H1 (cell line): ENCODE measurements at regions not wholly inside any gene's neighbourhood (a gene's known extent, or its start where the extent isn't known, plus 50 kb on each side); places are given as distances from the start of the nearest gene placed in this dataset.

Experiments
- CTCF ChIA-PET: fragments of 300-600 bp; sonication (Branson Sonifier 250); formaldehyde crosslinking; loops from one replicate; lab custom pipeline; 2021; ENCODE audit not compliant: partially characterized antibody; lab: Charles Lee
- POLR2A ChIA-PET: fragments of 300-600 bp; sonication (Branson Sonifier 250); formaldehyde crosslinking; loops from one replicate; lab custom pipeline; 2021; ENCODE audit warnings: inconsistent platforms; ENCODE audit not compliant: partially characterized antibody; lab: Charles Lee
- DNase-seq, 2 experiments: peaks; one replicate each; pipeline versions ENCODE4 v3.0.0 to v3.0.0-alpha.2; 2010 to 2022; ENCODE audit warnings: low spot score in 2 of 2, low read depth in 1 of 2, mixed read lengths in 1 of 2
- FAIRE-seq: peaks from 2 replicates; lab custom pipeline; 2011; peaks lifted over from hg19 to GRCh38; lab: Jason Lieb, UNC
- H2AFZ ChIP-seq: 2 replicates; pipeline ENCODE4 v1.8.1; 2012; ENCODE audit warnings: low read length, inconsistent platforms
- H2AK5ac ChIP-seq: 2 replicates; pipeline ENCODE4 v1.6.1; 2013; ENCODE audit warnings: low read depth, low read length
- H2BK120ac ChIP-seq: replicated peaks from 2 replicates; pipeline ENCODE3; 2013; ENCODE audit warnings: low read depth, low read length, inconsistent platforms
- H2BK12ac ChIP-seq: 2 replicates; pipeline ENCODE4 v1.6.1; 2013; ENCODE audit warnings: low read depth, low read length
- H2BK15ac ChIP-seq: 2 replicates; pipeline ENCODE4 v1.6.1; 2013; ENCODE audit warnings: low read length
- H2BK20ac ChIP-seq: 2 replicates; pipeline ENCODE4 v1.6.1; 2013; ENCODE audit warnings: low read length
- H2BK5ac ChIP-seq: 2 replicates; pipeline ENCODE4 v1.6.1; 2013; ENCODE audit warnings: low read depth, low read length
- H3K14ac ChIP-seq: 2 replicates; pipeline ENCODE4 v1.6.1; 2013; ENCODE audit warnings: inconsistent platforms; ENCODE audit not compliant: insufficient read length
- H3K18ac ChIP-seq: 2 replicates; pipeline ENCODE4 v1.6.1; 2013; ENCODE audit warnings: low read length; ENCODE audit errors: extremely low read depth
- H3K23ac ChIP-seq: 2 replicates; pipeline ENCODE4 v1.6.1; 2013; ENCODE audit warnings: inconsistent platforms; ENCODE audit not compliant: insufficient read length
- H3K23me2 ChIP-seq: 2 replicates; pipeline ENCODE4 v1.6.1; 2013; ENCODE audit warnings: low read depth, low read length
- H3K27ac ChIP-seq: 2 replicates; pipeline ENCODE4 v1.6.1; 2011; ENCODE audit warnings: low read depth, low read length, inconsistent platforms
- H3K27me3 ChIP-seq, 4 experiments: replicated peaks in 1 of 4; 1 replicate in 1 of 4; 2 replicates in 3 of 4; pipeline versions ENCODE4 v1.6.1 to v1.8.1; 2011 to 2013; ENCODE audit warnings: low read length in 3 of 4, mild to moderate bottlenecking in 3 of 4, inconsistent platforms in 2 of 4, mixed read lengths in 2 of 4, moderate library complexity in 1 of 4; ENCODE audit not compliant: control insufficient read depth in 3 of 4, insufficient read depth in 3 of 4; ENCODE audit errors: extremely low read depth in 1 of 4
- H3K36me3 ChIP-seq, 4 experiments: 2 replicates each; pipeline versions ENCODE4 v1.6.1 to v1.8.1; 2011 to 2013; ENCODE audit warnings: mild to moderate bottlenecking in 4 of 4, low read length in 3 of 4, moderate library complexity in 2 of 4, control low read depth in 1 of 4, inconsistent platforms in 1 of 4; ENCODE audit not compliant: insufficient read depth in 4 of 4, control insufficient read depth in 2 of 4
- H3K4ac ChIP-seq: replicated peaks from 2 replicates; pipeline ENCODE3; 2013; ENCODE audit warnings: low read length, low read depth, mixed read lengths, inconsistent platforms; ENCODE audit not compliant: insufficient read length
- H3K4me1 ChIP-seq, 4 experiments: replicated peaks in 1 of 4; 1 replicate in 1 of 4; 2 replicates in 3 of 4; pipeline versions ENCODE4 v1.6.1 to v1.8.1; 2011 to 2013; ENCODE audit warnings: low read length in 3 of 4, inconsistent platforms in 2 of 4, mixed read lengths in 1 of 4; ENCODE audit not compliant: insufficient read depth in 4 of 4, control insufficient read depth in 3 of 4
- H3K4me2 ChIP-seq, 2 experiments: 2 replicates each; pipeline versions ENCODE4 v1.6.1 to v1.8.1; 2011 to 2013; ENCODE audit warnings: low read depth in 2 of 2, low read length in 2 of 2, control low read depth in 1 of 2, inconsistent platforms in 1 of 2, mild to moderate bottlenecking in 1 of 2; ENCODE audit not compliant: insufficient read depth in 1 of 2
- H3K4me3 ChIP-seq, 4 experiments: fragments of 200-600, 300-600 bp in 1 of 4; sonication (generic), shearing (Covaris generic), sonication (Bioruptor Twin) in 1 of 4; 2 replicates each; pipeline versions ENCODE4 v1.5.1 to v1.8.1; 2011 to 2016; ENCODE audit warnings: low read length in 4 of 4, low read depth in 3 of 4, control low read depth in 2 of 4, inconsistent platforms in 2 of 4, mild to moderate bottlenecking in 2 of 4, mixed read lengths in 1 of 4, moderate library complexity in 1 of 4; ENCODE audit not compliant: insufficient read depth in 2 of 4; ENCODE audit errors: extremely low read depth in 1 of 4
- H3K56ac ChIP-seq: replicated peaks from 2 replicates; pipeline ENCODE3; 2013; ENCODE audit warnings: low read depth, mild to moderate bottlenecking, mixed read lengths, low read length, inconsistent platforms; ENCODE audit not compliant: insufficient read length
- H3K79me1 ChIP-seq: 2 replicates; pipeline ENCODE4 v1.6.1; 2013; ENCODE audit warnings: low read depth, low read length, control low read depth
- H3K79me2 ChIP-seq, 2 experiments: 2 replicates each; pipeline versions ENCODE4 v1.6.1 to v1.8.1; 2012 to 2013; ENCODE audit warnings: low read length in 2 of 2, mild to moderate bottlenecking in 2 of 2, inconsistent platforms in 1 of 2; ENCODE audit not compliant: insufficient read depth in 2 of 2, control insufficient read depth in 1 of 2
- H3K9ac ChIP-seq, 4 experiments: replicated peaks in 1 of 4; 1 replicate in 1 of 4; 2 replicates in 3 of 4; pipeline versions ENCODE4 v1.6.1 to v1.8.1; 2011 to 2013; ENCODE audit warnings: low read depth in 3 of 4, low read length in 3 of 4, control low read depth in 2 of 4, mild to moderate bottlenecking in 2 of 4, moderate library complexity in 2 of 4, inconsistent platforms in 1 of 4; ENCODE audit errors: extremely low read depth in 1 of 4
- H3K9me3 ChIP-seq, 2 experiments: 2 replicates each; pipeline versions ENCODE4 v1.6.1 to v1.8.1; 2012 to 2013; ENCODE audit warnings: mild to moderate bottlenecking in 2 of 2, moderate library complexity in 2 of 2, control low read depth in 1 of 2, inconsistent platforms in 1 of 2, low read depth in 1 of 2, low read length in 1 of 2, mixed read lengths in 1 of 2; ENCODE audit not compliant: insufficient read depth in 2 of 2
- H4K20me1 ChIP-seq, 2 experiments: replicated peaks in 1 of 2; 2 replicates each; pipeline versions ENCODE3 to v1.8.1; 2011 to 2013; ENCODE audit warnings: inconsistent platforms in 2 of 2, low read length in 2 of 2, mild to moderate bottlenecking in 1 of 2; ENCODE audit not compliant: insufficient read depth in 2 of 2, control insufficient read depth in 1 of 2
- H4K5ac ChIP-seq: 2 replicates; pipeline ENCODE4 v1.6.1; 2013; ENCODE audit warnings: low read length, low read depth, mixed read lengths, inconsistent platforms; ENCODE audit not compliant: insufficient read length
- H4K8ac ChIP-seq: 2 replicates; pipeline ENCODE4 v1.8.0; 2013; ENCODE audit warnings: mild to moderate bottlenecking, moderate library complexity, low read length, inconsistent platforms; ENCODE audit not compliant: insufficient read depth; ENCODE audit errors: extremely low read depth
- H4K91ac ChIP-seq: replicated peaks from 2 replicates; pipeline ENCODE3; 2013; ENCODE audit warnings: low read length, mixed read lengths, inconsistent platforms; ENCODE audit not compliant: insufficient read length
- CEBPB ChIP-seq: IDR thresholded peaks from 2 replicates; pipeline ENCODE4 v1.6.1; 2012; ENCODE audit warnings: low read depth, low read length
- E2F6 ChIP-seq: IDR thresholded peaks from 2 replicates; pipeline ENCODE4 v1.6.1; 2012; ENCODE audit warnings: inconsistent platforms
- GTF2F1 ChIP-seq: IDR thresholded peaks from 2 replicates; pipeline ENCODE4 v1.6.1; 2012; ENCODE audit warnings: low read depth, low read length, improper control_type of control experiment, borderline replicate concordance
- JUN ChIP-seq: IDR thresholded peaks from 2 replicates; pipeline ENCODE4 v1.6.1; 2011; ENCODE audit warnings: low read depth, mild to moderate bottlenecking, improper control_type of control experiment, low read length
- NRF1 ChIP-seq: IDR thresholded peaks from 2 replicates; pipeline ENCODE4 v1.6.1; 2011; ENCODE audit warnings: mild to moderate bottlenecking, low read depth, low read length, improper control_type of control experiment
- SIRT6 ChIP-seq: IDR thresholded peaks from one replicate; pipeline ENCODE4 v1.7.1; 2012; ENCODE audit warnings: low read length, inconsistent platforms
- WGBS, 2 experiments: shearing (Covaris generic) in 1 of 2; methylation state at CpG; one replicate each; pipeline versions ENCODE4 v1.1.6 to v1.1.7; 2013 to 2015; ENCODE audit warnings: low lambda C conversion rate in 2 of 2, mixed read lengths in 2 of 2, inconsistent platforms in 1 of 2, low coverage in 1 of 2, missing lambda C conversion rate in 1 of 2; ENCODE audit not compliant: insufficient replicate concordance in 2 of 2, insufficient coverage in 1 of 2, insufficient read length in 1 of 2; ENCODE audit errors: extremely low coverage in 1 of 2, missing lambda C conversion rate in 1 of 2; 5-methylcytosine and 5-hydroxymethylcytosine counted together
- TF ChIP-seq, protein P1 (sequence below), 3 experiments: IDR thresholded peaks; 1 replicate in 2 of 3; 2 replicates in 1 of 3; pipeline versions ENCODE4 v1.5.1 to v1.6.1; 2011; ENCODE audit warnings: low read length in 3 of 3, mild to moderate bottlenecking in 3 of 3, inconsistent platforms in 2 of 3, low read depth in 1 of 3, moderate library complexity in 1 of 3; ENCODE audit not compliant: insufficient read depth in 1 of 3; ENCODE audit errors: control extremely low read depth in 1 of 3

GRCh38 chr2:145049475-145049874 is 529.6 kb upstream of the ZEB2 start:
- H3K4me2 ChIP-seq, result no peak overlapping the region
- FAIRE-seq, result no peak
- H2BK120ac ChIP-seq, result no peak overlapping the region
- H3K9me3 ChIP-seq, result no peaks in the 10 kb centered on the region
- POLR2A ChIA-PET, result no interaction called here
- H3K4me3 ChIP-seq, result no peak overlapping the region
- no peak overlapping the region for H3K27ac ChIP-seq
- 58% methylated on average over 3 of the region's 3 CpGs; no CpG with 5 or more reads in 1 of the 2 experiments for WGBS, 2 experiments
- H4K5ac ChIP-seq, result no peak overlapping the region
- H2BK12ac ChIP-seq, result no peak overlapping the region
- no peak overlapping the region for H4K91ac ChIP-seq
- no peak overlapping the region for H2BK15ac ChIP-seq
- H3K4me1 ChIP-seq, result no peaks in the 10 kb centered on the region
- H3K14ac ChIP-seq, result no peak overlapping the region
- DNase-seq, result no peak
- H2BK20ac ChIP-seq, result no peak overlapping the region
- H3K36me3 ChIP-seq, result no peaks in the 10 kb centered on the region
- no peak overlapping the region for H3K9ac ChIP-seq
- no peaks in the 10 kb centered on the region; the same call in 1 of the 2 replicates for H3K23me2 ChIP-seq
- H2AK5ac ChIP-seq, result no peak overlapping the region
- H4K20me1 ChIP-seq, result no peaks in the 10 kb centered on the region
- TF ChIP-seq, protein P1, sequence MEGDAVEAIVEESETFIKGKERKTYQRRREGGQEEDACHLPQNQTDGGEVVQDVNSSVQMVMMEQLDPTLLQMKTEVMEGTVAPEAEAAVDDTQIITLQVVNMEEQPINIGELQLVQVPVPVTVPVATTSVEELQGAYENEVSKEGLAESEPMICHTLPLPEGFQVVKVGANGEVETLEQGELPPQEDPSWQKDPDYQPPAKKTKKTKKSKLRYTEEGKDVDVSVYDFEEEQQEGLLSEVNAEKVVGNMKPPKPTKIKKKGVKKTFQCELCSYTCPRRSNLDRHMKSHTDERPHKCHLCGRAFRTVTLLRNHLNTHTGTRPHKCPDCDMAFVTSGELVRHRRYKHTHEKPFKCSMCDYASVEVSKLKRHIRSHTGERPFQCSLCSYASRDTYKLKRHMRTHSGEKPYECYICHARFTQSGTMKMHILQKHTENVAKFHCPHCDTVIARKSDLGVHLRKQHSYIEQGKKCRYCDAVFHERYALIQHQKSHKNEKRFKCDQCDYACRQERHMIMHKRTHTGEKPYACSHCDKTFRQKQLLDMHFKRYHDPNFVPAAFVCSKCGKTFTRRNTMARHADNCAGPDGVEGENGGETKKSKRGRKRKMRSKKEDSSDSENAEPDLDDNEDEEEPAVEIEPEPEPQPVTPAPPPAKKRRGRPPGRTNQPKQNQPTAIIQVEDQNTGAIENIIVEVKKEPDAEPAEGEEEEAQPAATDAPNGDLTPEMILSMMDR (IDR thresholded peaks at IDR 0.05; ENCODE audit: control extremely low read depth in 1 of 3, insufficient read depth in 1 of 3, low read depth in 1 of 3, low read length in 3 of 3), result no peak
- no peak for TF ChIP-seq E2F6
- TF ChIP-seq JUN, result no peak
- TF ChIP-seq SIRT6, result no peak
- no peak for TF ChIP-seq CEBPB
- TF ChIP-seq GTF2F1, result no peak
- TF ChIP-seq NRF1, result no peak
- TF ChIP-seq, all 59 proteins: peak for 0
- no peaks in the 10 kb centered on the region for H3K79me2 ChIP-seq
- no peak overlapping the region for H3K23ac ChIP-seq
- no peak overlapping the region for H2BK5ac ChIP-seq
- H3K56ac ChIP-seq, result no peak overlapping the region
- CTCF ChIA-PET, result interaction anchor here (1.0 kb wide), 1 partner anchor 476 kb away, joined by 3 read pairs; no protein-coding TSS in a partner anchor
- no peak overlapping the region for H3K18ac ChIP-seq
- no peak overlapping the region for H4K8ac ChIP-seq
- no peak overlapping the region for H2AFZ ChIP-seq
- H3K79me1 ChIP-seq, result no peaks in the 10 kb centered on the region
- H3K4ac ChIP-seq, result no peak overlapping the region
- no peaks in the 10 kb centered on the region for H3K27me3 ChIP-seq
